Activated naive CD8-positive, alpha-beta T cell treated with anti-CD3 and anti-CD28 coated beads, Interleukin-2, amount 10 ng/mL, durations not matched to agents 7 days and 5 days (primary cell): ENCODE measurements at regions not wholly inside any gene's neighbourhood (a gene's known extent, or its start where the extent isn't known, plus 50 kb on each side); places are given as distances from the start of the nearest gene placed in this dataset.
"Not testable (repeated sequence)": the region's sequence is repeated elsewhere in the genome, so short reads cannot be mapped to it uniquely, and the experiment has no call there.

Experiments
- ATAC-seq: fragments of 150-1000 bp; cut with Tn5 transposase; one replicate; pipeline ENCODE4 v1.10.0; 2021; ENCODE audit warnings: low read depth, moderate library complexity
- POLR2A ChIA-PET: fragments of 350-600 bp; sonication (Branson Sonifier 250); formaldehyde crosslinking; loops from one replicate; lab custom pipeline; 2021; ENCODE audit warnings: antibody characterized with exemption; lab: Charles Lee
- DNase-seq: peaks from one replicate; pipeline ENCODE4 v3.0.0; 2021
- H3K27ac Mint-ChIP-seq: one replicate; pipeline ENCODE4 v1.8.0; 2022; ENCODE audit warnings: mild to moderate bottlenecking, mixed read lengths
- H3K27me3 Mint-ChIP-seq: one replicate; pipeline ENCODE4 v1.8.0; 2022; ENCODE audit warnings: mild to moderate bottlenecking, moderate library complexity, mixed read lengths
- H3K36me3 Mint-ChIP-seq: one replicate; pipeline ENCODE4 v1.8.0; 2021; ENCODE audit warnings: mild to moderate bottlenecking, mixed read lengths
- H3K4me1 Mint-ChIP-seq: one replicate; pipeline ENCODE4 v1.8.0; 2021; ENCODE audit warnings: mixed read lengths
- H3K4me3 Mint-ChIP-seq: one replicate; pipeline ENCODE4 v1.8.0; 2022; ENCODE audit warnings: mild to moderate bottlenecking, moderate library complexity, mixed read lengths
- H3K9me3 Mint-ChIP-seq: one replicate; pipeline ENCODE4 v1.8.0; 2021; ENCODE audit warnings: mixed read lengths

- H3K4me3 Mint-ChIP-seq: no peak overlapping the region
These were observed 170.1 kb downstream of the CCNG2 start for GRCh38 chr4:77327151-77327550.

GRCh38 chr4:77332696-77333270 lies 175.8 kb downstream of the CCNG2 start:
- peaks cover 15% of the 10 kb centered on the region for H3K9me3 Mint-ChIP-seq
- no peaks in the 10 kb centered on the region for H3K27me3 Mint-ChIP-seq
- DNase-seq (no peak), ATAC-seq (no peak)
- H3K36me3 Mint-ChIP-seq: no peaks in the 10 kb centered on the region
- no peak overlapping the region for H3K27ac Mint-ChIP-seq
- no peak overlapping the region for H3K4me3 Mint-ChIP-seq
- POLR2A ChIA-PET: no interaction called here
- no peaks in the 10 kb centered on the region for H3K4me1 Mint-ChIP-seq

More at GRCh38 chr4:77327151-77327550, 170.1 kb downstream of the CCNG2 start:
- H3K4me1 Mint-ChIP-seq: no peaks in the 10 kb centered on the region
- POLR2A ChIA-PET: no interaction called here
- DNase-seq (no peak), ATAC-seq (no peak)
- H3K36me3 Mint-ChIP-seq: no peaks in the 10 kb centered on the region
- H3K27me3 Mint-ChIP-seq: peaks cover 9% of the 10 kb centered on the region
- peaks cover 5% of the 10 kb centered on the region for H3K9me3 Mint-ChIP-seq
- no peak overlapping the region for H3K27ac Mint-ChIP-seq

DNA sequence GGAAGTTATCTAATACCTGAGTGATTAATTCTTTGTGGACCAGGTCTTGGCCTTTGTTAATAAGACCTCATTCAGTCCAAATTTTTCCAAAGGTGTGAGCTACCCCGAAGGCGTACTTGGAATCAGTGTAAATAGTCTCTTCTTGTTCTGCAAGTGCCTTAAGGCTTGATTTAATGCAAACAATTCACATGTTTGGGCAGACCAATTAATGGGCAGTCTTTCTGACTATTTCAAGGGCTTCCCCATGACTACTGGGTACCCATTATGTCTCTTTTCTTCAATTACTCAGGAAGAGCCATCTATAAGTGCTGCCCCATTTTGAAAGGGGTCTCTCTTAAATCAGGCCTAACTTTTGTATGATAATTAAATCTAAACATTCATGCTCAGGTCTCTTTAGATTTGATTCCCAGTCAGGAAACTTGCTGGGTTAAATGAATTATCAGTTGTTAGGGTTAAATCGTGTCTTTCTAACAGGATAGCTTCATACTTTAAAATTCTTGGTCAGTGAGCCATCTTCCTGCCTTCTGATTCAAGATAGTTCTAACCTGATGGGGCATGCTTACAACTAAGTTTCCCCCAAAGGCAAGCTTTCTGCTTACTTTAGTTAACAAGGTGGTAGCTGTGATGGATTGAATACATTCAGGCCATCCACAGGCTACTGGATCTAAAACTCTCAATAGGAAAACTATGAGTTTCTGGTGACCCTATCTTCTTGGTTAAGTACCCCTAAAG lies 179.6 kb downstream of the CCNG2 start:
- H3K9me3 Mint-ChIP-seq: peaks cover 23% of the 10 kb centered on the region
- DNase-seq: no peak
- H3K4me1 Mint-ChIP-seq: no peaks in the 10 kb centered on the region
- ATAC-seq: no peak
- H3K36me3 Mint-ChIP-seq: no peaks in the 10 kb centered on the region
- H3K27ac Mint-ChIP-seq: no peak overlapping the region
- peaks cover 3% of the 10 kb centered on the region for H3K27me3 Mint-ChIP-seq
- H3K4me3 Mint-ChIP-seq: no peak overlapping the region
- POLR2A ChIA-PET: no interaction called here

DNA sequence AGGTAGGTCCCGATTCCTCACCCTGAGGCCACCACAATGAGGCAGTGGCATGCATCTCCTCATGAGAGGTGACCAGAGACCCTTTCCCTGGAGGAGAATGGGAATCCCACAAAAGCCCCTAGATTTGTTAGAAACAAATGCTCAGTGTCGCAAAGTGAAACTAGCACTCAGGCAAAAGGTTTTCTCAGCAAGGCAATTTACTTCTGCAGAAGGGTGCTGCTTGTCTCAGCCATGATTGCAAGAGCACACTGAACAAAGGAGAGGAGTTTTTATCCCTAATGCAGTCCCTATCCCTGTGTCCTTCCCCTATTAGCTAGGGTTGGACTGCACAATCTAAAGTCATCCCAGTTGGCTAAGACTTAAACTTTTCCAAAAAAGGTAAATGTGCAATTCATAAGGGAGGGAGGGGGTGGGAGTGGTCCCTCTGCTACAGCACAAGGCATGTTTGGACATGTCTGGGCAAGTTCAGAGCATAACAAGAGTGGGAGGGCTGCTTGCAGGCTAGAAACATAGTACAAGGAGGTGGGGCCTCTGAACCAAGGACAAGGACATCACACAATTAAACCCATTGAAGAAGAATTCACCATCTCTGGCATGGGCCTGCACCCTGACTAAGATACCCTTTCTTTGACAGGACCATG lies 185.3 kb downstream of the CCNG2 start:
- POLR2A ChIA-PET: no interaction called here
- DNase-seq (no peak), ATAC-seq (no peak)
- Mint-ChIP-seq H3K4me1 (no peaks in the 10 kb centered on the region), H3K36me3 (no peaks in the 10 kb centered on the region), H3K9me3 (peaks cover 16% of the 10 kb centered on the region), H3K27ac (no peak overlapping the region), H3K4me3 (no peak overlapping the region), H3K27me3 (peaks cover 18% of the 10 kb centered on the region)

- POLR2A ChIA-PET: no interaction called here
- Mint-ChIP-seq H3K27ac (no peak overlapping the region), H3K27me3 (peaks cover 18% of the 10 kb centered on the region), H3K4me3 (no peak overlapping the region), H3K36me3 (no peaks in the 10 kb centered on the region), H3K9me3 (peaks cover 16% of the 10 kb centered on the region), H3K4me1 (no peaks in the 10 kb centered on the region)
- ATAC-seq (no peak), DNase-seq (no peak)
These were observed 187.0 kb downstream of the CCNG2 start for GRCh38 chr4:77344001-77344400.

GRCh38 chr4:77344784-77345183 lies 187.8 kb downstream of the CCNG2 start:
- no peaks in the 10 kb centered on the region for H3K4me1 Mint-ChIP-seq
- no peaks in the 10 kb centered on the region for H3K36me3 Mint-ChIP-seq
- POLR2A ChIA-PET: no interaction called here
- ATAC-seq (no peak), DNase-seq (no peak)
- peaks cover 15% of the 10 kb centered on the region for H3K27me3 Mint-ChIP-seq
- no peak overlapping the region for H3K4me3 Mint-ChIP-seq
- H3K27ac Mint-ChIP-seq: no peak overlapping the region
- peaks cover 14% of the 10 kb centered on the region for H3K9me3 Mint-ChIP-seq

GRCh38 chr4:77347351-77347966 lies 190.5 kb downstream of the CCNG2 start:
- no peak for ATAC-seq
- Mint-ChIP-seq H3K27me3 (peaks cover 15% of the 10 kb centered on the region), H3K36me3 (no peaks in the 10 kb centered on the region), H3K4me3 (no peak overlapping the region), H3K9me3 (peaks cover 2% of the 10 kb centered on the region), H3K4me1 (no peaks in the 10 kb centered on the region), H3K27ac (no peak overlapping the region)
- POLR2A ChIA-PET: no interaction called here
- DNase-seq: no peak

- POLR2A ChIA-PET: no interaction called here
- no peak for ATAC-seq
- Mint-ChIP-seq H3K4me3 (no peak overlapping the region), H3K27ac (no peak overlapping the region), H3K4me1 (no peaks in the 10 kb centered on the region), H3K9me3 (no peaks in the 10 kb centered on the region), H3K36me3 (no peaks in the 10 kb centered on the region), H3K27me3 (peaks cover 15% of the 10 kb centered on the region)
- DNase-seq: no peak
These were observed 191.8 kb downstream of the CCNG2 start for GRCh38 chr4:77348815-77349214.

- ATAC-seq (no peak), DNase-seq (no peak)
- Mint-ChIP-seq H3K27ac (no peak overlapping the region), H3K4me1 (no peaks in the 10 kb centered on the region), H3K27me3 (peaks cover 15% of the 10 kb centered on the region), H3K9me3 (no peaks in the 10 kb centered on the region), H3K4me3 (no peak overlapping the region), H3K36me3 (no peaks in the 10 kb centered on the region)
- POLR2A ChIA-PET: no interaction called here
These were observed 192.4 kb downstream of the CCNG2 start for GRCh38 chr4:77349364-77349763.

DNA sequence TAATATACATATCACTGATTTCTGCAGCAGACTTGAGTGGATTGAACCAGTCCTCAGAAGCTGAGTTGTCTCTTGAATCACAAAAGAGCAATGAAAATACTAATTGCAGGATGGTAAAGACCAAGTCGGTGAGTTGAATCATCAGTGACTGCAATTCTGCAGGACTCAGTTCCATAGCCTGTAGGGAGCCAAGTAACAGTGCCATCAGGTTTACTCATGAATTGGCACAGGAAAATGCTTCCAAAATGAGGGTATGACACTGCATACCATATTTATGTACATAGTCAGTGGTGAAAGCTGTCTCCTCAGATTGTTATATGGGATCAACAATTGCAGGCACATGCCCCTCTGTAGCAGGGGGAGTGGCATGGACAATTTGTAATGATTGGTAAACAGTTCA lies 192.8 kb downstream of the CCNG2 start:
- H3K36me3 Mint-ChIP-seq: no peaks in the 10 kb centered on the region
- no peaks in the 10 kb centered on the region for H3K4me1 Mint-ChIP-seq
- POLR2A ChIA-PET: no interaction called here
- ATAC-seq (no peak), DNase-seq (no peak)
- H3K27me3 Mint-ChIP-seq: peaks cover 15% of the 10 kb centered on the region
- H3K4me3 Mint-ChIP-seq: no peak overlapping the region
- no peak overlapping the region for H3K27ac Mint-ChIP-seq
- H3K9me3 Mint-ChIP-seq: no peaks in the 10 kb centered on the region

DNA sequence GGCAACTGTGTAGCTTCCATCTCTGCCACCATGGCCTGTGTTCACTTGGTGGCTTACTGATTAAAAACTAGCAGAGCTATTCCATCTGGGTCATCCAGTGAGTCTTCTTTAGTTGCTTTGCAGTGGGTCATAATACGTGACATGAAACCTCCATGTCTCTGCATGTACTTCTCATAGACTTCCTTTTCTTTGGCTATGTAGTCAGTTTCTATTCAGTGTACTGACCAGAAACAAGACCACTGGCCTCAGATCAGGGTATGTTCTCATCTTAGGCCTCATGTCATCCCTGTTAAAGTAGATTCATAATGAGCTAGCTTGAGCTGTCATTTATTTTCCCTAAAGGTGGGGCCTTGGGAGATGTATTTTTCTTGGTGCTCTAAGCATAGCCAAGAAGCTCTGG lies 195.2 kb downstream of the CCNG2 start:
- POLR2A ChIA-PET: no interaction called here
- ATAC-seq: no peak
- Mint-ChIP-seq H3K27me3 (no peaks in the 10 kb centered on the region), H3K27ac (no peak overlapping the region), H3K4me3 (no peak overlapping the region), H3K4me1 (no peaks in the 10 kb centered on the region), H3K9me3 (no peaks in the 10 kb centered on the region), H3K36me3 (no peaks in the 10 kb centered on the region)
- DNase-seq: no peak

DNA sequence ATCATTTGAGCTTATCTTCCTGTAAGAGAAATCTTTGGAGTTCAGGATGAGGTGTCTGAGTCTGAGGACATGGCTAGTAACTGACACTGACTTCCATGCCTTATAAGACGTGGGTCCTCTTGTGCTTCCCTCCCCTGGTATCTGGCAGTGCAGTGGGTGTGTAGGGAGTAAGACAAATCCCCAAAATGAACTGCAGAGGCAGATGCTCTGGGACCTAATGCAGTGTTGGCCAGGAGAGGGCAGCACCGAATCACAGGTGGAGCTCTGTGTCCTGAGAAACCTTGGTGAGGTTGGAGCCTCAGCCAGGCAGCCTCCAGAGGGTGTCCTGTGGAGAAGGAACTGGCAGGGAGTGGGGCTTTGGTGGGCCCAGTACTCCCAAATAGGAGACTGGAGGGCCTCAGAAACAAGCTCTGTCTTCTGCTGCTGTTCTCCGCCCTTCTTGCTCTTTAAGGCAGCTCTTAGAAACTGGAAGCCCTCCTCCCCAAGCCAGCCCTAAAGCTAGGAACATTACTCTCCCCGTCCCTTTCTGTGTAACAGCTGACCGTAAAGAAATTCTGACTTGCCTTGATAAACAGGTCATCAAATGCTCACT lies 196.8 kb downstream of the CCNG2 start:
- peak; percentile 42 for ATAC-seq
- POLR2A ChIA-PET, H3K27me3 Mint-ChIP-seq, H3K4me3 Mint-ChIP-seq, H3K9me3 Mint-ChIP-seq, H3K4me1 Mint-ChIP-seq, H3K36me3 Mint-ChIP-seq, H3K27ac Mint-ChIP-seq, DNase-seq: not testable (repeated sequence)

GRCh38 chr4:77354550-77354949 lies 197.5 kb downstream of the CCNG2 start:
- H3K4me1 Mint-ChIP-seq: no peaks in the 10 kb centered on the region
- no peaks in the 10 kb centered on the region for H3K27me3 Mint-ChIP-seq
- ATAC-seq (no peak), DNase-seq (no peak)
- no peak overlapping the region for H3K27ac Mint-ChIP-seq
- no peaks in the 10 kb centered on the region for H3K9me3 Mint-ChIP-seq
- POLR2A ChIA-PET: no interaction called here
- no peaks in the 10 kb centered on the region for H3K36me3 Mint-ChIP-seq
- no peak overlapping the region for H3K4me3 Mint-ChIP-seq
